NCI-H446 treated with DMSO at 0.1 percent for 48 hours (cell line): ENCODE measurements at regions not wholly inside any gene's neighbourhood (a gene's known extent, or its start where the extent isn't known, plus 50 kb on each side); places are given as distances from the start of the nearest gene placed in this dataset.

Experiments
- DNase-seq: peaks from one replicate; lab custom pipeline; 2025; lab: John Stamatoyannopoulos, UW

DNA sequence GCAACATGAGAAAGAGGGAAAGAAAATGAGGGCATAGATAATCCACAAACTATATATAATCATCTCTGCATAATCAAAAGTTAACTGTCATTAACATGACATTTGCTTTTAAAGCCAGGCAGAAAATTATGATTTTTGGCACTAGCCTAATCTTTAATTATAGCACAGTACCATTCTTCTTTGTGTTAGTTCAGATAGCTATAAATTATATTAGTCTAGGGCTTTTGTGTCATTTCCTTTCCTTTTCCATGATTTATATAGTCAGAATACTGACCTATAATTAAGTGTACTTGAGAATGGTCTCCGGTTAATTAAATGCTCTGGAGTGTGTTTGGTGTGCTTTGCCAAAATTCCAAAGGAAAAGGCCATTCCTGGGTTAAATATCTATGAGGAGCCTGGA is 441.9 kb upstream of the THRB start:
- DNase-seq = peak; percentile 24

DNA sequence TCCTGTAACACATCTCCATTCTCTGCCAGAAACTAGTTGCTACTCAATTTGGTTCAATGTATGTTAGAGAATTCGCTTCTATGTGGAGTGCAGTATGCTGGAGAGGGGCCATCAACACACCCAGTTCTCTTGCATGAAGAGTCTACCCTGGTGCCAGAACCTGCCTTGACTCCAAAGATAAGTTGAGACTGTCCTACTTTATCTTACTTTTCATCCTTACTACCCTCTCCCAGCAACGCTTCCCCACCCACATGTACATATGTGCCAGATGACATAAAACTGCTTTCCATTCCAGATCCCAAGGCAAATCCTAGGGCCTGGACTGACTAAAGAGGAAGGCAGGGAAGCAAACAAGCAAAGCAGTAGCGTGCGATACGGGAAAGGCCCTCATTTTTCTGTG is 442.6 kb upstream of the THRB start:
- no peak for DNase-seq

DNA sequence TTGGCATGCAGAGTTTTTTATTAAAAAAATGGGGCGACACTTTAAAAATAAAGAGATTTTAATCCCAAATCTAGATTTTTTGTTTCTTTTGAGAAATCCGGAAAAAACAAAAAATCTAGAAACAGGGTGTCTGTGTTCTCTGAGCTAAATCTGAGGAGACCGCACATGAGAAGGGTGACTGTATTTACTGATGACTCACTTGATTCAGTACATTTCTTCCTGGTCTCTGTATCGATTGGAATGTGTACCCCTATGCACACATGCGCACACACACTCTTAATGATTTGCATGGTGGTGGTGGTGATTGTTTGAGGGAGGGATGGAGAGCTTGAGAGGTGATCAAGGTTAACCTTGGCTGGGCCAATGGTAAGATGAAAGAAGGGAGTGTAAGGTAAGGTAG is 443.1 kb upstream of the THRB start:
- DNase-seq = no peak

- DNase-seq = no peak
These were observed 449.3 kb upstream of the THRB start for GRCh38 chr3:24943961-24944360.

- DNase-seq = no peak
These were observed 450.3 kb upstream of the THRB start for GRCh38 chr3:24944805-24945520.

DNA sequence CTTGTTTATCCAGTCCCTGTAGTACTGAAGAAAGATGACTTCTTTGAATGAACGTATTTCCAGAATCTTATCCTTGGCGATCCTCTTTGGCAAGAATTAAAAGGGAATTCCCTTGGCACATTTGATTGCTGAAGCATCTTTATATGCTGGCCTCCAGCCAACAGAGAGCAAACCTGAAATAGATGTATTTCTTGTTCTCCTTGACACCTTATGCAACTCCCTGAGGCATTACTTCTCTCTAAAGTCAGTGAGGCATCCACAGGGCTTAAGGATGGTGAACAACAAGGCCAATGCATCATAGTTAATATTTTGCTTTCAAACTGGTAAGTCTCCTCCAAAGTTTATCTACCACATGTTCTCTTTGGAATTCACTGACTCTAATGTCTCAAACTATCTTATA is 450.9 kb upstream of the THRB start:
- no peak for DNase-seq

DNA sequence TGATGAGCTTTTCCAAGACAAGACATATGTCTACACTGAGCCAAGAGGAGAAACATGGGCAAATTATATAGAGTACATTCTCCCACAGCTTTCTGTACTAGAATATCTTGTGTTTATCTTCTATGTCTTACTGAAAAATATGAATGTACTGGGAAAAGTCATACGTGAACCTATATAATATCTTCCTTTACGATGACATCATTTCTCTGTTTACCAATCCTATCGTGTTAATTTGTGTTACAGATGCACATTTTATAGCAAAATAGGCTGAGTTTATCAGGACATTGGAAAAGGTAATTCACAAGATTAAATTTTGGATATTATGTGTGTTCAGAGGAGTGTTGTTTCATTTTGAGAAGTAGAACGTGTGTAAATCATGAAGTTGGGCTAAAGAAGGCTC is 452.5 kb upstream of the THRB start:
- no peak for DNase-seq

- no peak for DNase-seq
These were observed 456.5 kb upstream of the THRB start for GRCh38 chr3:24951180-24951579.

DNA sequence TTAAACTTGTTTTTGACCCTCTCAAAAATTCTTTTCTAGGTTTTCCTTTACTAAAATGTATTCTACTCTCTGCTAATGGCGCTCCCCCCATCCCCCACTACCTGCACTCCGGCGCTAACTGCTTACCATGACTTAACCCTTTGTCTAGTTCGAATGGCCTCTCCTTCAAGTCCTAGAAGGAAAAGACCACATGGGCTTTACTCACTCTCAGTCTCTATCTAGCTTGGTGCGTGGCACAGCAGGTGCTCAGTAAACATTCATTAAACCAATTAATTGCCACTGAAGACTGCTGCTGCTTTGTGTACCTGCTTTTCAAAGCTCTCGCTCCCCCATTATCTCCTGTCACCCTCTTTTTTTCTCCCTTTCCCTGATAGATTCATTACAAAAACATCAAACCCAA is 457.7 kb upstream of the THRB start:
- DNase-seq = no peak

DNA sequence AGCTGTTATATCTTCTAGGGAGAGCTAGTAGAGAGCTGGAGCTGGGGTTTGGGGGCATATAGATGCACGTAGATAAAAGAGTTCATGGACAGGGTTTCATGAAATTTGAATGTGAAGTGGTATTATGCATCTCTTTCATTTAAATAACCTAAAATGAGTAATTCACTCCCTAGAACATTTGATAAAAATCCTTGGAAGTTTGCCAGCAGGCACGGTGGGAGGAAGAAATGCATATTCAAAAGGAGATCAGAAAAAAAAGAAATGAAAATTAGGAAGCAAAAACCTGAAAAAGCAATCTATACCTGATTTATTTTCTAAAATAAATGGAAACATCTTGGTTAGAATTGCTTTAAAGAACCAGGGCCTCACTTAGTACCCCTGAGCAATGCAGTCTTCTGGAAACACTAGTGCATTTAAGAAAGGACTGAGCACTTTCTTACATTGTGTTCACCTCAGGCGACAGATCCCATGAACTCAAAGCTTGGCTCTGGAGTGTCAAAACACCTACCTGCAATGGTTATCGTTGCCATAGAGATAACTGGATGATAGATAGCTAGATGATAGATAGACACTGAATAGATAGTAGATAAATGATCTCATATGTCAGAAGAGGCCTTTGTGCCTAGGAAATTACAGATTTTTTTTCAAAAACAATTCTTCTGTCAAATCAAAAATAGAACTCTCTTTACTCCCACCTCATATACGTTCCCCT is 458.6 kb upstream of the THRB start:
- DNase-seq = no peak

DNA sequence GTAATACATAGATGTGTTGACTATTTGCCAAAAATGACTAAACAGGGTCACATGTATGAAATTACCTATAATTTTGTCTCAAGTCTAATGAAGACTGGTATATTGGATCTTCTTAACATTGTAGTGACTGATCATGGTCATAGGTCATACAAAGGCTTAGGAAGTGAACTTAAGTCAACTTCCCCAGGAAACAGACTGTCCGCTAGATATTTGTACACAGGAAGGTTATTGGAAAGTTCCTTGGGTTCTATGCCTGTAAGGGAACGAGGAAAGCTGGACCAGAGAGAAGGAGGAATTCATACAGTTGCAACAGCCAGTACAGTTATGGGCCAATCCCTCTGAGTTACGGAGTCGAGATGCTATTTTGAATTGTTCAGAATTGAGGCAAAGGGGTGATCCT is 462.0 kb upstream of the THRB start:
- DNase-seq = no peak

- no peak for DNase-seq
These were observed 463.6 kb upstream of the THRB start for GRCh38 chr3:24958271-24958670.

DNA sequence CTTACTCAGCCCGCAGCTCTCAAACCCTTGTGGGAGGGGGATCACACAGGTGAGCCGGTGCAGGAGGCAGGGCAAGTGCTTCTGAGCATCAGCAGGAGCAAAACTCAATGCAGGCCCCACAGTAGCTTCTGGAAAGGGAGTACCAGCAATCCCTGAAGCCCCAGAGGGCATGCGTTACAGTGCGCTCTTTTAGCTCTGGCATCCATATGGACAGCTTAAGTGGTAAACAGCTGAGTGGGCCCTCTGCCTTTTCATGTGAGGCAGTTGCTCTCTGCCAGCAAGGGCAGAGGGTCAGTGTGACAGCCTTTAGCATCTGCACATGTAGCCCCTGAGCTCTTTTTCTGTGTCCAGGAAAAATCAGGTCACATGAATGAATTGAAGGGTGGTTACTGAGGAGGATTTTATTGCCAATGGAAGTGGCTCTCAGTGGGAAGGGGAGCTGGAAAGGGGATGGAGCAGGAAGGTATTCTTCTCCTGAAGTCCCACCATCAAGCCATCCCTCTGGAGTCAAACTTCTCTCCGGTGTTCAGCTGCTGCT is 464.3 kb upstream of the THRB start:
- no peak for DNase-seq

- no peak for DNase-seq
These were observed 464.1 kb upstream of the RARB start for GRCh38 chr3:24963762-24964625.

GRCh38 chr3:24965706-24966385 is 462.2 kb upstream of the RARB start:
- no peak for DNase-seq

DNA sequence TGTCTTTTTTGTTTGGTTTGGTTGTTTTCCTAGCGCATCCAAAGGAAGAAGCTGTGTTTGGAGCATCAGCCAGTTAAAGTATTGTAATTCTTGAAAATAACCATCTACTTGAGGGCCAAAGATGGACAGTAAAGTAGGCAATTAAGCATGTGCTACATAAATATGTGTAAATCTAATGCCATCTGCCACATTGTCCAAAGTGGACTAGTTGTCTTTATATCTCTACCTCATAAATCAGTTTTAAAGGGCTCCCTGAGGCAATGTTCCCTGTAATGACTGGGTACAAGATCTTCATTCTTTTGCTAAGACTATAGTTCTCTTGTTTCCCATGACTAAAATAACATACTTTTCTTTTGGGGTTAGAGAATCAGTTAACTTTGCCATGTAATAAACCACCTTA is 460.0 kb upstream of the RARB start:
- no peak for DNase-seq

GRCh38 chr3:24972491-24972890 is 455.6 kb upstream of the RARB start:
- DNase-seq = no peak

GRCh38 chr3:24981309-24981708 is 446.8 kb upstream of the RARB start:
- no peak for DNase-seq

GRCh38 chr3:24981924-24982323 is 446.1 kb upstream of the RARB start:
- no peak for DNase-seq

- DNase-seq = no peak
These were observed 442.4 kb upstream of the RARB start for GRCh38 chr3:24985668-24986067.

DNA sequence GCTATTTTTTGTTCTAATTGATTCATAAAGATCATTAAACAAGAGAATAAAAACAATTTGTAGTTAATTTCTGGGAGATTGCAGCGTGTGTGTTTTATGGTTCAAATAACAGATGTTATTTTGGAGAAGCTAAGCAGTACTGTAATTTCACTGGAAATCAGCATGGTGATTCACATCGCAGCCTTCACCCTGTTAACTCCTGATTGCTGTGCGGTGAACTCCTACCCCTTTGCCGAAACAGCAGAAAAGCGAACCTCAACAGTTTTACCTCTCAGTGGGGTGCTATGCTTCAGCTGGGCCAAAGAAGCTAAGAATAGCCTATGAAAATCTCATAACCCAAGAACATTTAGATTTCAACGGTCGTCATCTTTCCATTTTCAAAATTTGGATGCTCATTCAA is 441.5 kb upstream of the RARB start:
- DNase-seq = no peak

GRCh38 chr3:24999357-24999756 is 428.7 kb upstream of the RARB start:
- DNase-seq = no peak
